ENCODE measurements at regions not wholly inside any gene's neighbourhood (a gene's known extent, or its start where the extent isn't known, plus 50 kb on each side); places are given as distances from the start of the nearest gene placed in this dataset.
"Not testable (repeated sequence)": the region's sequence is repeated elsewhere in the genome, so short reads cannot be mapped to it uniquely, and the experiment has no call there.

DNA sequence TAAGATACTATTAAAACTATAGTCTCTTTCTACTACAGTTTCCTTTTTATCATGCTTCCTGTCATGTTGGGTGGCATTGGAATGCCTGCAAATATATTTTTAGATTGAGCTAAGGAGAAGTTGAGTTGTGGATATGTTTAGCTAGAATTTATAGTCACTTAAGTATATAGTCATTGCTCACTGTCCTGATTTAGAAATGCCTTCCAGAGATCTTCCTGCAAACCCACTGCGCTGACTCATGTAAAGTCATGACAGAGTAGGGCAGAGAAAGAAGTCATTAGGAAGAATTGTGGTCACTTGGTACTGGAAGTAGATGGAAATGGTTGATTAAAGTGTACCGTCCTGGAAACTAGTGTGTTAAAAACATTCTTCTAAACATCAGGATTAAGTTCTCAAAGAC lies 490.3 kb upstream of the PABPC4L start:
- no peak for DNase-seq

DNA sequence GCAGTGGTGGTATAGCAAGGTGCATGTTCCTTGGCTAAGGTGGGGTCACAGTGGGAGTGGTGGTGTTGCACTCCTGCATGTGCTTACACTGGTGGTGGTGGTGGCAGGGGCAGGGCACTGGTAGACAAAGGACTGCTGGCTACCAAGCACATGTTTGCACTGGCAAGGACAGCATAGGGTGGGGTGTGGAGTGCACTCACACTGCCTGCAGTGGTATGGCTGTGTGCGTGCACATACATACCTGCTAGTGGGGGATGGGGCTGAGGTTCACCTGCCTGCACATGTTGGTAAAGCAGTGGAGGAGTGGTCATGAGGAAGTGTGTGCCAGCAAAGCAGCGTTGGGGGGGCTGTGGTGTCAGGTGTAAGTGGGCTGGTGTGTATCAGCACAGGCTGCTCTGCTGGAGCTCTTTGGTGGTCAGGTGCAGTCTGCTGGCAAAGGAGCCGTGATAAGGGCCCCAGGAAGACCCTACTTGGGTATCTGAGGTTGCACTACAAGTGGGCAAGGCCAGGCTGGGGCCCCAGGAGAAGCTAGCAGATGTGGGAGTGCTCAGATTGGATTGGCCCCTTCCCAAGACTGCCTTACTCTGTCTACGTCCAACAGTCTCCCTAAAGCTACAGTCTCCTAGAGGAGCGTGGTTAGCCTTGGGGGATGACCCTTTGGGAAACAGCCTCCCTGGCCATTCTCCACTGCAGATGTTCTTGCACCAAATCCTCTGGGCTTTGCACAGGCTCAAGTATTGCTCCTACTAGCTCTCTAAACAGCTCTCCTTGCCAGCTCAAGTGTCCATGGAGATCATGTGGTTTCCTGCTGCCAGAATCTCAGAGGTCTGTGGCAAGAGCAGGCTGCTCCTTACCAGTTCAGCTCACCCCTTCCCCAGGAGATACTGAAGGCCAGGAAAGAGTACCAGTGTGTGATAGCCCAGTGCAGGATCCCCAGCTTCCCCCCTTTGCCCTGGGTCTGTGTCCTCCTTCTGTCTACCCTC lies 486.3 kb upstream of the PABPC4L start:
- no peak for DNase-seq

DNA sequence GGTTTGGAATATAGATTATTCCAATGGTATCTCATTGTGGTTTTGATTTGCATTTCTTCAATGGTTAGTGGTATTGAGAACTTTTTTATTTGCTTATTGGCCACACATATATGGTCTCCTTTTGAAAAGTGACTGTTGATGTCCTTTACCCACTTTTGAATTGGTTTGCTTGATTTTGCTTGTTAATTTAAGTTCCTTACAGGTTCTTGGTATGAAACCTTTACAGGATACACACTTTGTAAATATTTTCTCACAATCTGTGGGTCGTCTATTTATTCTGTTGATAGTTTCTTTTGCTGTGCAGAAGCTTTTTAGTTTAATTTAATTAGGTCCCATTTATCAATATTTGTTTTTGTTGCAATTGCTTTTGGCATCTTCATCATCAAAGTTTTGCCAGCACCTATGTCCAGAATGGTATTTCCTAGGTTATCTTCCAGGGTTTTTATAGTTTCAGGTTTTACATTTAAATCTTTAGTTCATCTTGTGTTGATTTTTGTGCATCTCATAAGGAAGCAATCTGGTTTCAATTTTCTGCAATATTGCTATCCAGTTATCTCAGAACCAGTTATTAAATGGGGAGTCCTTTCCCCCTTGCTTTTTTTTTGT lies 475.7 kb upstream of the PABPC4L start:
- no peak for DNase-seq

DNA sequence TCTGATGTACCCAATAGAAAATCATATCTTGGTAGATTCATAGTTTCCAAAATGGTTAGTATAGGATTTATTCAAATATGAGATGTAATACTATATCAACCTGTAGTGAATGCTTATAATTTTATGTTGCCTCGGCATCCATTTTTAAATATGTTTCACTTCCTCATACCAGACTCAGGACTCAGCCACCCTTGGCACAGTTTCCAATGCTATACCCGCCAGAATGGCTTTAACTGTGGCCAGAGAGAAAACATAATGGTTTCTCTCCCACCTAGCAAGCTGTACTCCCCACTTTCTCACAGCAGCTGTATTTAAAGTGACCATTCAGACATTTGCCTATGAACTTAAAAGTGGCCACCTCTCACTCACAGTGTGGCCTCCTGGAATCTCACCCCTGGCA lies 466.6 kb upstream of the PABPC4L start:
- DNase-seq = no peak

DNA sequence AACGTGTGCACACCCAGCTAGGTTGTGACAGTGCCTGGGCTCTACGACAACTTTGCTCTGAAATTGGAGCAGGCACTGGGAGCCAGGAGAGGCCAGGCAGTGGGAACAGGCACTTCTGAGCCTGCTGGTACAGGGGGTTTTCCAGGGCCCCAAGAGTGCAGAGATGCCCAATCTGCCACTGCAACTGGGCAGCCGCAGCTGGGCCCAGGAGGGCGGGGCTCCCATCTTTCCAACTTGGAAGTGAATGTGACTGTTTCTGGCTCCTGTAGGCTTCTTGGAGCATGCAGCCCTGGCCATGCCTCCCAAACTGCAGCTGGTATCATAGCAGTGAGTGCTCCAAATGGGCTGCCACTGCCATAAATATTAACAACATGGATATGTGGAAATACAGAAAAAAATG lies 465.1 kb upstream of the PABPC4L start:
- DNase-seq = no peak

DNA sequence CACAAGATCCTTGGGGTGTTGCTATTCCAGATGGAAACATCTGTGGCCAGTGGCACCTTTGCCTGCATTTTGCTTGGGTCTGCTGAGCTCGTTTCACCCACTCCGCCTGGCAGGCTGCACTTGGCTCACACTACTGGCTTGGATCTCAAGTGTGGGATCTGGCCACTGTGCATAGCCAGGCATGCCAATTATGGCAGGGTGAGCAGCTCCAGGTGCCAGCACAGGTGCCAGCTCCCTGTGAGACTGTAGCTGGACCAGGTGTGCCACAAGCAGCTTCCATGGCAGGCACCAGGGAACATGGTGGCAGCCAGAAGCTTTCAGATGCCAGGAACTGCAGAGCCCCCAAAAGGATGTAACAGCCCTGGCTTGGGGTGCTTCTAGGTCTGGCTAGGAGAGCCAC lies 463.8 kb upstream of the PABPC4L start:
- DNase-seq = no peak

DNA sequence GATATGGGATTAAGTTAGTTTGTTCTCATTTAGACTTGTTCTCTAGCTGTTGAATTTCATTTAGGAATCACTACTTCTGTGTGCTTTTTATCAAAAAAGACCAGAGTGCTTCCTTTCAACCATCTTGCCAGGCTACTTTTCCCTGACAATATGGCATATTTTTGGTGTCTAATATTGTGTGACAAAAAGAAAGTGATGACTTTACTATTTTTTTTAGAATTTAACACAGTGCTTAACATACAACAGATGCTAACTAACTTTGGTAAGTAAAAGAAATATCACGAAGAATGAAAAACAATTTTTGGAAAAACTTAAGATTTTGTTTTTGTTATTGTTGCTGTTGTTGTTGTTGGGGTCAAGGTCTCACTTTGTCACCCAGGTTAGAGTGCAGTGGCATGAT lies 462.2 kb upstream of the PABPC4L start:
- no peak for DNase-seq

DNA sequence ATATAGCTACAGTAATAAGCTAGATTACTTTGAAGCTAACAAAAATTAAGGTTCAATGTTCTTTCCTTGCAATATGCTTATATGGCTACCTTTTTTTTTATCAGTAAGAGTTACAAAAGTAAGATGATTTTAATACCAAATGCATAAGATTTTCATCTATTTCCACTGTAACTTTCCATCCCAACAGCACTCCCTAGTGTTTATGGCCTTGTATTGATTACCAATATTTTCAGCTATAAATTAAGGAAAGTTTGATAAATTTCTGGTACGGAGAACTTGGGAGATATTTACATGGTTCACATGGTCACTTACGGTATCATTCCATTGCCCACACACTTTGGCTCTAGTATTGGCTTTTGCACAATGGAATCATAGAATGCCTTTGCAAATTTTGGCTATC lies 448.9 kb upstream of the PABPC4L start:
- no peak for DNase-seq

DNA sequence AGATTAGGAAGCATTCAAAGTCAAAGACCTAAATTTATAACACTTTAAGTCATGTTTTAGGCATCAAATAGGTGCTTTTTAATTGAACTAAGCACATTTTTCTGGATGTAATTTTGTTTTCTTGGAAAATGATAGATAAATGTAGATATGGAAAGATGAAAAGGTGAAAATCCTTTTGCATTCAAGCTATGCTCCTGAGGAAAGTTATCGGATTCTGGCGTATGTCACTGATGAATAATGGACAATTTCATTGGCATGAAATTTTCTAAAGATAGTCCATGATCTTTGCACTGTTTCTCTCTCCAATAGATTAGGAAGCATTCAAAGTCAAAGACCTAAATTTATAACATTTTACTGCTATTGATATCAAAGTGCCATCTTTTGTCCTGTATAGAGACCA lies 444.2 kb upstream of the PABPC4L start:
- DNase-seq = no peak

DNA sequence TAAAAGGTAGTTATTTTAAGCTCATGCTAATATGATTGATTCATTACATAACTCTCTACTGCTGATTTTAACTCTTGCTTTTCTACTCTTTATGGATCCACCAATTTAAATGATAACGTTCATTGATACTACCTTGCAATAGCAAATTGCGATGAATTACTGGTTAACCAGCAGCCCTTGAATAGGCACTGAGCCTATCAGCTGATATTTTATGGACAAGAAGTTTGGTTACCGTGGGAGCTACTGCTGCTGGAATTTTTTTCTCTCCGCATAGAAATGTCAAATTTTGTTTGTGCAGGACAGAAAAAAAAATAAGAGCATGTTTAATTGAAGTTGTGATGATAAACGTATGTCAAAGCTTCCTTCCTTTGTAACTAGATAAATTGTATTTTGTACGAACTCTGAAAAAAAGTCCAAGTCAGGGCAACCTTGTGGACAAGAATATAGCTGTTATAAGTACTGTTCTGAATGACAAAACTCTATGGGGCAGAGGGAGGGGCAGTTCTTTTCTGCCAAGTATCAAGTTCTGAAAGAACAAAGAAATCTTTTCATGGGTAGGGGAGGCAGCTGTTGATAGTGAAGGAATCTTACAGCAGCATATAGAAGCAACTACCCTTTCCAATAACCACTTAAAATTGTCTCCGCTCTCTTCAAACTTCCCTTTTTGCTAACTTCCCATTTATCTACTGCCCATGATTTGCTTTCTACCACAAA lies 434.9 kb upstream of the PABPC4L start:
- DNase-seq = peak; percentile 24

DNA sequence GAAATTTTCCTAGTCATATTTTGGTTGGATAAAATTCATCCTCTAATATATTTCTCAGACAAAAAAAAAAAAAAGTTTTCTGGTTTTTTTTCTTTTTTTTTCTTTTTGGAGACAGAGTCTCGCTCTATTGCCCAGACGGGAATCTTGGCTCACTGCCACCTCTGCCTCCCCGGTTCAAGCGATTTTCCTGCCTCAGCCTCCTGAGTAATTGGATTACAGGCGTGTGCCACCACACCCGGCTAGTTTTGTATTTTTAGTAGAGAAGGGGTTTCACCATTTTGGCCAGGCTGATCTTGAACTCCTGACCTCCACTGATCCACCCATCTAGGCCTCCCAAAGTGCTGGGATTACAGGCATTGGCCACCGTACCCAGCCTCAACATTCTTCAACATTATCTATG lies 432.7 kb upstream of the PABPC4L start:
- DNase-seq = no peak

DNA sequence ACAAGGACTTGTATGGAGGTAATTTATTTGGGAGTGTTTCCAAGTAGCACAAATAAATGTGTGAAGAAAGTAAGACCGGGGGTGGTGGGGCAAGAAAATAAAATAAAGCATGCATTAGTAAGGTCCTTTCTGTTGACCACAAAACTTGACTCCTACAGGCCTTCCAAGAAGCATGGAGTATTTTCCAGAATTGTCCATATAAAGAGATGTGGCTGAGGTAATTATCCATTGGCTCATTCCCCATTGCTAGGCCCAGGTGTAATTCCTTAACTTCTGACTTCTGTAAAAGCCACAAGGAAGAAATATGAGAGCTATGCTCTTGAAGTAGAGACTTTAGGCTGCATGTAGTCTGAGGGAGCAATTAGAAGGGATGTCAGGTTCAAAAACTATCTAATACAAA lies 430.5 kb upstream of the PABPC4L start:
- no peak for DNase-seq

DNA sequence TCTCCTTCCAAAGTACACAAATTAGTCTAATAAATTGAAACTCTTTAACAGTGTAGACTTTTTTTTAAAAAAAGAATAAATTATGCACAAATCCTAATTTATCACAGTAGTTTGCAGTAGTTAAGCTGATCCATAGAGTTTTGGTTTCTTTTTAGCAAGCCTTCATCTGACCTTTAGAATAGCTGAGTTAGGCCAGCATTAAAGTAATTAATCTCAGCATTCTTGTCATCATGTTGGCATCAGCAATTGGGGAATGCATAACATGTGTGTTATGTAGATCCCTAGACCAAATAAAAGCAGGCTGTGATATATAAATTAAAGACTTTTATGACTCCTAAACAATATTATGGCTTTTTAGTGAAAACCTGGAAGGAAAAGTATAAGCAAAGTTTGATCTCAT lies 426.5 kb upstream of the PABPC4L start:
- DNase-seq = no peak

DNA sequence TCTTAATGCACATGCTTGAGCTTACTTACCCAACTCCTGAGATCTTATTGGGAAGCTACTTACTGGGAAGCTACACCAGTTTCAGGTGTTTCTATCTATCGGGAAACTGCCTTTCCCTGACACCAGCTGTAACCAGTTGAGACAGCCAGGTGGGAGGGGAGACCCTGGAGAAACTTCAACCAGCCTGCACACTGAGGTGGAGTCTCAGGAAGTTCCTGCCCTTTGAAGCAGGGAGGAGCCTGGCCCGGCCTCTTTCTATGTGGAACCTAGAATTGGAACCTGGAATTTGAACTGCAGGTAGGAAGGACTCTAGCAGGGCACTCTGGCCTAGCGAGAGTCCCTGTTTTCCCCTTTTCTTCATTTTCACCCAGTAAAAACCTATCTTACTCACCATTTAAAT lies 425.8 kb upstream of the PABPC4L start:
- DNase-seq = no peak

DNA sequence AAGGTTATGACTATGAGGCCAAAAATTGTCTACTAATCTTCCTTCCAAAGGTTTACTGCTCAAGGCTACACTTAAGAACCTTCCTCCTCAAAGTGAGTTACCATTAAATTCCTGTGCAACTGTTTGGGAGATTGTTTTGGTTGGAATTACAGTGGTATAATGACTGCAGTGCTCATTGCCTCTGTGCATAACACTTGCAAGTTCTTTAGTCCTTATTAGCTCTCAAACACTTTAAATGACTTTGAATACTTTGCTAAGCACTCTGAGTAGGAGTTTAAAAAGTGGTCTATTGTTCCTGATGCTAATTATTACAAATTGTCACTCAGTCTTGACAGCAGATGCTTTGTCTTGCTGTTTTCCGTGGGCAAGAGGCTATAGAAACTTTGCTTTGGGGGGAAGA lies 422.8 kb upstream of the PABPC4L start:
- DNase-seq = no peak

DNA sequence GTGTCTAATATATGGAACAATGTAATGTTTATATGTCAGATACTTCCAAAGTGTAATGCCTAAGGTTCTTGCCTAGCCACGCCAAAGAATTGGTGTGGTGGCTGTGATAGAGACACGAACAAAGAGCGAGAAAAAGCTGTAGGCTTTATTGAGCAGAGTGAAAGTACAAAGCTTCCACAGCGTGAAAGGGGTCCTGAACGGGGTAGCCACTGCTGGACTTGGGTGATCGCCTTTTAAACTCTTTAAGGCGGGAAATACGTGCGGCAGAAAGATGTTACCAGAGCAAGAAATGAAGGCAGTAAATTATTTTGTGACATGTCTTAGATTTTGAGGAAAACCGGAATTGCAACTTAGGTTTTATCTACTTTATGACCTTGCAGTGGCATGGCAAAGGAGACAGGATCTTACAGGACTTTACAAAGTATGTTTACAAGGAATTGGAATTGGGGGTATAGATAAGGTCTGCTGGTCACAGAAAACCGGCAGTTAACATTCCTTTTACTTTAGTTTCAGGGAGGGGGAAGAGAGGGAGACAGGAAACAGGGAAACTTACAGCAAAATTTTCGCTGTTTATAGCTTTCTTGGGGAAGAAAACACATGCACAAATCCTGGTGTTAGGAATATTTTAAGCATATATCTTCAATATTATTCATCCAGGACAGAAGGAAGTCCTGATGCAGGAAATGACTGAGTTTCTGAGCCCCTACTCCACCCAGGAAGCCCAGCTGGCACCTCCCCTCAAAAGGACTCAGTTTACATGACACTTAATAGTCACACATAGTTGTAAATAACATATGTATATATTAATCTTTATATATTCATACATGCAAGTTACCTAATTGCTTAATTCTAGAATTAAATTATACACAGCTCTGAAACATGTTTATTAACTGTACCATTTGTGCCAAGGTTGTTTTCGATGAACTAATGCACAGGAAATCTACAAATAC lies 421.3 kb upstream of the PABPC4L start:
- not testable (repeated sequence) for DNase-seq

DNA sequence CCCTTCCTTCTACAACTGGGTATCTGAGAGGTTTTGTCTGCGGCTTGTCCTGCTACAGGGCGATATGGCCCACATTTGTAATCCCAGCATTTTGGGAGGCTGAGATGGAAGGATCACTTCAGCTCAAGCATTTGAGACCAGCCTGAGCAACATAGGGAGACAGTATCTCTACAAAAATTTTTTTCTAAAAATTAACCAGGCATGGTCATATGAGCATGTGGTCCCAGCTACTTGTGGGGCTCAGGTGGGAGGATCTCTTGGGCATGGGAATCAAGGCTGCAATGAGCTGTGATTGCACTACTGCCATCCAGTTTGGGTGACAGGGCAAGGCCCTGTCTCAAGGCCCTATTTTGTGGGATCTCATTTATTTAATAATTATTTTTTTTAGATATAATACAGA lies 420.6 kb upstream of the PABPC4L start:
- DNase-seq = no peak

DNA sequence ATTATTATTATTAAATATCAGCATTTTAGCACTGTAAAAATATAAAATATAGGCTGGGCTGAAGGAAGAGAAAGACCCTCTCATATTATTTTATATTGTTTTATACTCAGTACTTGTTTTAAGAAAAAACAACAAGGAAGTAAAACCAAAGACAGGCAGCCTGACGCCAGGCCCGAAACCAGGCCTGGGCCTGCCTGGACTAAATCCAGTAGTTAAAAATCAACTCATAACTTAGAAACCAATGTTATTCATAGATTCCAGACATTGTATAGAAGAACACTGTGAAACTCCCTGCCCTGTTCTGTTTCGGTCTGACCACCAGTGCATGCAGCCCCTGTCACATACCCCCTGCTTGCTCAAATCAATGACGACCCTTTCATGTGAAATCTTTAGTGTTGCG lies 420.1 kb upstream of the PABPC4L start:
- DNase-seq = not testable (repeated sequence)

DNA sequence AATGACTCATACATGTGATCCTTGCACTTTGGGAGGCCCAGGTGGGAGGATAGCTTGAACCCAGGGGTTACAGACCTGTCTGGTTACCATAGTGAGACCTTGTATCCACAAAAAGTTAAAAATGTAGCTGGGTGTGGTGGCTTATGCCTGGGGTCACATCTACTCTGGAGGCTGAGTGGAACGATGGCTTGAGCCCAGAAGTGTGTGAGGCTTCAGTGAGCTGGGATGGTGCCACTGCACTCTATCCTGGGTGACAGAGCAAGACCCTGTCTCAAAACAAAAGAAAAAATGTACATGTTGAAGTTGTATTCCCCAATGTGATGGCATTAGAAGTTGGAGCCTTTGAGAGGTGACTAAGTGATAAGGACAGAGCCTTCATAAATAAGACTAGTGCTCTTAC lies 409.4 kb upstream of the PABPC4L start:
- no peak for DNase-seq

DNA sequence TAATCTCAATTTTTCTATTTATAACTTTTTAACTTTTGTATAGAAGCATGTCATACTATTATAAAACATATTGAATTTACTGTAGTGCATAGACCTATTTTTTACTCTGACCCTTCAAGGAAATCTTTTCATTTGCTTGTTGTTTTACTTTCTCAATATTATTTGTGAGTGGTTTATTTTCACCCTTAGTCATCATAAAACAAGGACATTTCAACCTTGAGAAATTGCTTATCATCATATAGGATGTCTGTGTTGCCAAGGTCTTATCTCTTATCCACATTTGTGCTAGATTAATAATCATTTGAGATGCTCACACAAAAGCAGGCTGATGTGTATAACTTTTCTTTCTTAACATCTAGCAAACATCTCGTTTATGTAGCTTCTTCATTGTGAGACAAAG lies 408.6 kb upstream of the PABPC4L start:
- no peak for DNase-seq

DNA sequence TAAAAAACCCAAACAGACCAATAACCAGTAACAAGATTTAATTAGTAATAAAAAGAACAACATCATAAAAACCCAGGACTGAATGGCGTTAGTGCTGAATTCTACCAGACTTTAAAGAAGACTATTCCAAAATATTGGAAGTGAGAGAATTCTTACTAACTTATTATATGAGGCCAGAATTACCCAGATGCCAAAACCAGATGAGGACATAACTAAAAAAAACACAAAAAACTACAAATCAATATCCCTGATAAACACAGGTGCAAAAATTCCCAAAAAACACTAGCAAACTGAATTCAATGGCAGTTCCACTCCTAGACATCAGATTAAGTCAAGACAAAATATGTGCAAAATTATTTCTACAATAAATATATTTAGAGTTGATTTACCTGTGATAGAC lies 400.1 kb upstream of the PABPC4L start:
- DNase-seq = no peak

DNA sequence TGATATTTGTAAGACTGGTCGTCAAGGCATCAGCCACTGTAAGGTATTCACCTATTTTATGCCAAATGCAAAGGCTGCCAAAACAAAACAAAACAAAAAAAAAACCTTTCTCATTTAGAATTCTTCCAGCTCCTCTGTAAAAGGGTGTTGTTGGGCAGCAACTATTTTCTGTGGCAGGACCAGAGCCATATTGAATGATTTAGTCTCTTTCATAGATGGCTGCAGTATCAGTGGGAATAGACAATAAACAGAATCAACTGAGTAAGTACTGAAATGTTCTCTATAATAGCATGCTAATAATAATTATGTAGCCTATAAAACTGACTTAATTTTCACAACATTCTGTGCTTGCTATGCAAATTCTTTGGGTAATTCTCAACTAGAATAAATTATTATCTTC lies 389.7 kb upstream of the PABPC4L start:
- DNase-seq = no peak

DNA sequence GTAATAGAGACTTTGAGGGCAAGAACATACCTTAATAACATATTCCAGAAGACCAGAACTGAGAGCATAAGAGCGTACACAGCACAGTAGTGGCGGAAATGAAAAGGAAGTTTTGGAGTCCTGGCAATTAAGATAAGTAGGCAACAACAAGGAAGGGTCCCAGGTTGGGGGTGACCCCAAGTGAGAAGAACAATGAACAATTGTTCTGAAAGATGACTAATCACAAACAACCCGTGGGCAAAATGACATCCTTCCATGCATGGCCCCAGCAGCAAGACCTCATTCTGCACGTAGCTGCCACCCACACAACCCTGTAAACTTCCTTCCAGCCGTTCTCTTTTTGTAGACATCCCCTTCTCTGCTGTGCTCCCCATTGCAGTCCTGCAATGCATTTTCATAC lies 384.4 kb upstream of the PABPC4L start:
- peak; percentile 3 for DNase-seq
